Lung (tissue), 11 donors: ENCODE measurements at regions not wholly inside any gene's neighbourhood (a gene's known extent, or its start where the extent isn't known, plus 50 kb on each side); places are given as distances from the start of the nearest gene placed in this dataset.

Experiments used
- ATAC-seq: fragments of 200-7000 bp; cut with Tn5 transposase; one replicate; pipeline ENCODE4 v1.9.1; 2020; ENCODE audit warnings: moderate number of reproducible peaks; ENCODE audit not compliant: insufficient read depth, low FRiP score
- DNase-seq, 3 donors: peaks; one replicate each; pipeline ENCODE4 v3.0.0-alpha.2; 2013 to 2017
- H3K27ac ChIP-seq, 2 donors: one replicate each; pipeline ENCODE4 v1.5.1; 2013; ENCODE audit warnings: mild to moderate bottlenecking in 2 of 2, moderate library complexity in 2 of 2, control low read depth in 1 of 2, inconsistent platforms in 1 of 2, low read depth in 1 of 2, low read length in 1 of 2
- H3K27me3 ChIP-seq, 3 donors: one replicate each; pipeline ENCODE4 v1.5.1; 2013; ENCODE audit warnings: low read length in 2 of 3; ENCODE audit not compliant: control insufficient read depth in 3 of 3, insufficient read depth in 3 of 3
- H3K36me3 ChIP-seq, 4 donors: one replicate each; pipeline ENCODE4 v1.5.1; 2013; ENCODE audit warnings: low read length in 4 of 4, mild to moderate bottlenecking in 1 of 4, moderate library complexity in 1 of 4; ENCODE audit not compliant: control insufficient read depth in 4 of 4, insufficient read depth in 4 of 4
- H3K4me1 ChIP-seq, 5 donors: one replicate each; pipeline ENCODE4 v1.5.1; 2013; ENCODE audit warnings: low read length in 5 of 5, mild to moderate bottlenecking in 2 of 5, moderate library complexity in 1 of 5; ENCODE audit not compliant: control insufficient read depth in 5 of 5, insufficient read depth in 5 of 5
- H3K4me3 ChIP-seq: one replicate; pipeline ENCODE4 v1.5.1; 2013; ENCODE audit warnings: mild to moderate bottlenecking, control low read depth, moderate library complexity
- H3K9ac ChIP-seq, 2 donors: one replicate each; pipeline ENCODE4 v1.5.1; 2013; ENCODE audit warnings: low read length in 2 of 2, control low read depth in 1 of 2; ENCODE audit not compliant: insufficient read depth in 1 of 2
- H3K9me3 ChIP-seq, 4 donors: one replicate each; pipeline ENCODE4 v1.5.1; 2013; ENCODE audit warnings: low read length in 3 of 4, mild to moderate bottlenecking in 1 of 4, moderate library complexity in 1 of 4; ENCODE audit not compliant: control insufficient read depth in 4 of 4, insufficient read depth in 3 of 4
- CTCF ChIP-seq: IDR thresholded peaks from 2 replicates; pipeline ENCODE4 v1.5.1; 2012; ENCODE audit warnings: mild to moderate bottlenecking; ENCODE audit errors: control extremely low read depth, extremely low read depth
- WGBS, 2 donors: extraction: QIAGEN DNeasy Blood & Tissue Kit; methylation state at CpG; one replicate each; pipeline ENCODE4 v1.1.7; 2013; 5-methylcytosine and 5-hydroxymethylcytosine counted together
- donor health status: control.
- donor health status: control.
- donor health status: Bipolar disorder and iron deficiency.
- donor health status: healthy.
- donor health status: DM: yes; HTN: yes; CAD: no.

DNA sequence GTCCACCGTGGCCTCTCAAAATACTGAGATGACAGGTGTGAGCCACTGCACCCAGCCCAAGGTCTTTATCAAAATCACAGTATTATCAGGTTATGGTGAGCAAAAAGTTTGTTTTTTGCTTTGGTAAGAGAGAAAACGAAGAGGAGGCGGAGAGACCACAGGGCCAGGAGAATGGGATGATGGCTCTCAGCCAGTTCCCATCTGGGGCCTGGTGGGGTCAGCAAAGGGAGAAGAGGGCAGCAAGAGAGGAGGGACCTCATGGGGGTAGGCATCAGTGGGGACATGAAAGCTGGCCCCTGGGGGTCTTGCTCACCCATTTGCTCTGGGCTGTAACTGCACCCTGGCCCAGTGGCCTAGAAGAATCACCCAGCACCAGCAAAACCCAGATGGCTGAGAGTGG, 190.2 kb downstream of the SHANK2 start:
- Histone ChIP-seq H3K27ac (no peak overlapping the region), H3K36me3 (no peaks in the 10 kb centered on the region), H3K4me1 (no peaks in the 10 kb centered on the region), H3K27me3 (no peaks in the 10 kb centered on the region), H3K9me3 (no peaks in the 10 kb centered on the region), H3K4me3 (no peak overlapping the region), H3K9ac (no peak overlapping the region)
- no peak for TF ChIP-seq CTCF
- DNase-seq (no peak), ATAC-seq (no peak)
- WGBS, 2 donors = 93 to 94% methylated on average over 3 of the region's 3 CpGs

GRCh38 chr11:71060391-71060791, 192.0 kb downstream of the SHANK2 start:
- H3K4me1 ChIP-seq = peaks cover 0 to 2% (median 0%) of the 10 kb centered on the region in 5 donors
- peaks cover 0 to 3% (median 0%) of the 10 kb centered on the region in 4 donors for H3K9me3 ChIP-seq
- DNase-seq = no peak
- 69 to 76% methylated on average over 9 of the region's 9 CpGs for WGBS, 2 donors
- no peak for ATAC-seq
- no peak for TF ChIP-seq CTCF
- peaks cover 0 to 3% (median 0%) of the 10 kb centered on the region in 4 donors for H3K36me3 ChIP-seq
- no peaks in the 10 kb centered on the region for H3K27me3 ChIP-seq
- H3K4me3 ChIP-seq = no peak overlapping the region
- H3K27ac ChIP-seq = no peak overlapping the region
- H3K9ac ChIP-seq = no peak overlapping the region

- no peak overlapping the region for H3K4me3 ChIP-seq
- no peaks in the 10 kb centered on the region for H3K27me3 ChIP-seq
- TF ChIP-seq CTCF = no peak
- DNase-seq = no peak
- no peak overlapping the region for H3K27ac ChIP-seq
- WGBS, 2 donors = 92 to 93% methylated on average over 12 of the region's 12 CpGs
- H3K36me3 ChIP-seq = peaks cover 0 to 3% (median 0%) of the 10 kb centered on the region in 4 donors
- H3K9ac ChIP-seq = no peak overlapping the region
- peaks cover 0 to 2% (median 0%) of the 10 kb centered on the region in 5 donors for H3K4me1 ChIP-seq
- H3K9me3 ChIP-seq = peaks cover 0 to 3% (median 0%) of the 10 kb centered on the region in 4 donors
- ATAC-seq = no peak
These were observed 192.7 kb downstream of the SHANK2 start for GRCh38 chr11:71059662-71060061.

- Histone ChIP-seq H3K9ac (no peak overlapping the region), H3K4me3 (no peak overlapping the region), H3K9me3 (peaks cover 0 to 3% (median 0%) of the 10 kb centered on the region in 4 donors), H3K27ac (no peak overlapping the region), H3K36me3 (peaks cover 0 to 3% (median 0%) of the 10 kb centered on the region in 4 donors), H3K4me1 (peaks cover 0 to 2% (median 0%) of the 10 kb centered on the region in 5 donors), H3K27me3 (no peaks in the 10 kb centered on the region)
- no peak for ATAC-seq
- 86% methylated on average over 6 of the region's 6 CpGs for WGBS, 2 donors
- DNase-seq = no peak
- no peak for TF ChIP-seq CTCF
These were observed 196.5 kb downstream of the SHANK2 start for GRCh38 chr11:71055925-71056324.
